ENCODE measurements at regions not wholly inside any gene's neighbourhood (a gene's known extent, or its start where the extent isn't known, plus 50 kb on each side); places are given as distances from the start of the nearest gene placed in this dataset.

- Histone ChIP-seq H3K27ac (ENCODE audit: low read depth in 2 of 2, low read length in 1 of 2) (no peak overlapping the region), H3K79me2 (ENCODE audit: insufficient read depth) (no peaks in the 10 kb centered on the region), H3K4me1 (ENCODE audit: control insufficient read depth in 1 of 2, insufficient read depth in 2 of 2, low read depth in 1 of 2, low read length in 1 of 2) (no peaks in the 10 kb centered on the region), H3K9ac (no peak overlapping the region), H4K20me1 (ENCODE audit: insufficient read depth) (no peaks in the 10 kb centered on the region), H3K36me3 (replicated peaks in 1 of 2; ENCODE audit: control insufficient read depth in 1 of 2, insufficient read depth in 2 of 2, low read length in 1 of 2) (no peaks in the 10 kb centered on the region), H3F3A (replicated peaks; ENCODE audit: insufficient read depth) (peaks cover 2% of the 10 kb centered on the region), H3K9me3 (peaks cover 7% of the 10 kb centered on the region; the same call in 1 of the 2 replicates), H3K4me3 (ENCODE audit: low read depth in 2 of 2, low read length in 1 of 2) (no peak overlapping the region), H3K27me3 (ENCODE audit: insufficient read depth) (no peaks in the 10 kb centered on the region), H3K9me2 (0 out of 2 replicates have a peak, but pooled peaks cover 3% of the 10 kb centered on the region), H2AFZ (ENCODE audit: low read depth) (no peak overlapping the region), H3K4me2 (no peak overlapping the region)
- no peak for TF ChIP-seq EP300 (IDR thresholded peaks at IDR 0.05; ENCODE audit: borderline replicate concordance in 1 of 2, low read depth in 1 of 2, low read length in 1 of 2)
- no peak for TF ChIP-seq TEAD4 (IDR thresholded peaks at IDR 0.05; ENCODE audit: borderline replicate concordance, insufficient read depth)
- TF ChIP-seq RXRA (IDR thresholded peaks at IDR 0.05; ENCODE audit: borderline replicate concordance, low read depth): no peak
- TF ChIP-seq EZH2phosphoT487 (IDR thresholded peaks at IDR 0.05; ENCODE audit: borderline replicate concordance, low read depth): no peak
- no peak for TF ChIP-seq NFIC (IDR thresholded peaks at IDR 0.05; ENCODE audit: borderline replicate concordance)
- TF ChIP-seq CTCF (IDR thresholded peaks at IDR 0.05): no peak
- no peak for TF ChIP-seq RCOR1 (IDR thresholded peaks at IDR 0.05; ENCODE audit: low read length)
- TF ChIP-seq TAF1 (IDR thresholded peaks at IDR 0.05; ENCODE audit: borderline replicate concordance, low read depth, low read length): no peak
- no peak for TF ChIP-seq MXI1 (IDR thresholded peaks at IDR 0.05; ENCODE audit: low read depth, low read length)
- no peak for TF ChIP-seq SMC3 (IDR thresholded peaks at IDR 0.05; ENCODE audit: low read depth, low read length)
- no peak for TF ChIP-seq TCF12 (IDR thresholded peaks at IDR 0.05)
- no peak for TF ChIP-seq GATA2 (CRISPR knock-in tag; IDR thresholded peaks at IDR 0.05)
- TF ChIP-seq IRF3 (IDR thresholded peaks at IDR 0.05; ENCODE audit: low read depth, low read length): no peak
- TF ChIP-seq RAD21 (IDR thresholded peaks at IDR 0.05; ENCODE audit: low read length): no peak
- TF ChIP-seq CHD2 (IDR thresholded peaks at IDR 0.05; ENCODE audit: low read length, partially characterized antibody): no peak
- no peak for TF ChIP-seq JUND (IDR thresholded peaks at IDR 0.05)
- TF ChIP-seq PBX3 (IDR thresholded peaks at IDR 0.05): no peak
- TF ChIP-seq YY1 (IDR thresholded peaks at IDR 0.05; ENCODE audit: low read depth): no peak
- TF ChIP-seq POLR2AphosphoS5 (IDR thresholded peaks at IDR 0.05; ENCODE audit: low read depth, low read length): no peak
- DNase-seq: no peak
- CTCF ChIA-PET: interaction anchor here (0.5 to 0.7 kb wide), 2 partner anchors 392 to 1278 kb away, joined by 3 read pairs; no protein-coding TSS in a partner anchor
- WGBS (ENCODE audit: low lambda C conversion rate): 14% methylated on average over 2 of the region's 2 CpGs
- POLR2A ChIA-PET: no interaction called here
These were observed 1627.6 kb downstream of the SI start for GRCh38 chr3:163450698-163451097.

Data from SK-N-SH (cell line).